D721Med (cell line): ENCODE measurements at regions not wholly inside any gene's neighbourhood (a gene's known extent, or its start where the extent isn't known, plus 50 kb on each side); places are given as distances from the start of the nearest gene placed in this dataset.

Source experiments
- DNase-seq: peaks from one replicate; pipeline ENCODE4 v3.0.0; 2011; ENCODE audit warnings: low spot score; ENCODE audit not compliant: insufficient read length
- FAIRE-seq: peaks from 2 replicates; lab custom pipeline; 2011; peaks lifted over from hg19 to GRCh38; lab: Jason Lieb, UNC
- TF ChIP-seq, protein P1 (sequence below): IDR thresholded peaks from 2 replicates; pipeline ENCODE4 v1.5.1; 2012; ENCODE audit warnings: mild to moderate bottlenecking, control low read depth; ENCODE audit not compliant: insufficient read depth; ENCODE audit errors: missing control alignments

DNA sequence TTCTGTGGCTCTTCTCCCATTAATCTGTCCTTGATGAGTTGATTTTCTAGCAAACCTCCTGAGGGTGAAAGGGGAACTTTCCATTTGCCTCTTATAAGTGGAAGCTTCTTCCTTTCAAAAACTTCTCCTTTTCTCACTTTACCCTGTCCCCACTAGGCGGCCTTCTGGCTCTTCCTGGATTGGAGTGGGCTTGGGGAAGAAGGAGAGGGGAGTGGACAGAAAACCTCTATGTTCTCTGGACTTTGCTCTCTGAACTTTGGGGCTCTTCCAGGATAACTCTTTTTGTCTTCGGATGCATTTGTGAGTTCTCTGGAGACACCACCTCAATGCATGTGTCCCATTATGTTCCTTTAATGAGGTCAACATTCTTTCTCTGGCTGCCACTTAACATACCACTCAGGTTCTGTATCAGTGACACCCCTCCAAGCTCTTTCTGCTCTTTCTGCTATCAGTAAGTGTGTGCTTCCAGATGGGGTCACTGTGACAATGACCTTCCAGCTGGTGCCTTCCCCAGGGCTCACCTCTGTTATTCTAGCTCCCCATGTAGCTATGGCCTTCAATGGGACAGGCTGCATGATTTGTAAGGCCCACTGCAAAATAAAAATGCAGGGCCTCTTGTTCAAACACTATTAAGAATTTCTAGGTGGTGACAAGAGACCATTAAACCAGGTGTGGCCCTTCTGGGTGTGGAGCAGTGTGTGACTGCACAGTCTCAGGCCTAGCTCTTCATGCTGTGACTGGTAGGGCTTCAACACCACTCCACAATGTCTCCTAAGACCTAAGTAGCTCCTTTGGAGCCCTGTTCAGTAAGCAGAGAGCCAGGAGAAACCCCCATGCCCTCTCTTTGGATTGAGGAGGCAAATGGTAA lies 389.2 kb downstream of the EFNB2 start:
- DNase-seq (no peak), FAIRE-seq (no peak)
- TF ChIP-seq, protein P1, sequence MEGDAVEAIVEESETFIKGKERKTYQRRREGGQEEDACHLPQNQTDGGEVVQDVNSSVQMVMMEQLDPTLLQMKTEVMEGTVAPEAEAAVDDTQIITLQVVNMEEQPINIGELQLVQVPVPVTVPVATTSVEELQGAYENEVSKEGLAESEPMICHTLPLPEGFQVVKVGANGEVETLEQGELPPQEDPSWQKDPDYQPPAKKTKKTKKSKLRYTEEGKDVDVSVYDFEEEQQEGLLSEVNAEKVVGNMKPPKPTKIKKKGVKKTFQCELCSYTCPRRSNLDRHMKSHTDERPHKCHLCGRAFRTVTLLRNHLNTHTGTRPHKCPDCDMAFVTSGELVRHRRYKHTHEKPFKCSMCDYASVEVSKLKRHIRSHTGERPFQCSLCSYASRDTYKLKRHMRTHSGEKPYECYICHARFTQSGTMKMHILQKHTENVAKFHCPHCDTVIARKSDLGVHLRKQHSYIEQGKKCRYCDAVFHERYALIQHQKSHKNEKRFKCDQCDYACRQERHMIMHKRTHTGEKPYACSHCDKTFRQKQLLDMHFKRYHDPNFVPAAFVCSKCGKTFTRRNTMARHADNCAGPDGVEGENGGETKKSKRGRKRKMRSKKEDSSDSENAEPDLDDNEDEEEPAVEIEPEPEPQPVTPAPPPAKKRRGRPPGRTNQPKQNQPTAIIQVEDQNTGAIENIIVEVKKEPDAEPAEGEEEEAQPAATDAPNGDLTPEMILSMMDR: peak; percentile 20

DNA sequence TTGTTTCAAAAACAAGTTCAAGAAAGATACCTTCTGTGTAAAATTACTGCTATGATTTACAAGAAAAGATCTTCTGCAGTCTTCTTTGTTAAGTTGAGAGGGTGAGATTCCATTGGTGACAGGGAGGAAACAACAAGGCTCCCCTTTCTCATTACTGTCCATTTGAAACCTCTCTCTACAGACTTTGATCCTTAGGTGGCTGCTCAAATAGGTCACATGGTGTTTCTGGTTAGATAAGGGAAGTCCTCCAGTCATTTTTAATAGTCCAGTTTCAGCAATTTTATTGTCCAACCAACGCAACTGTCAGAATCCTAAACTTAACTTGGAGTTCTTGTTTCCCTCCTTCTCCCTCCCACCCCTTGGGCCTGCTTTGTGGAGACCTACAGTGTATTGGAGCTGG lies 390.4 kb downstream of the EFNB2 start:
- FAIRE-seq (no peak), DNase-seq (no peak)
- TF ChIP-seq, protein P1: no peak

DNA sequence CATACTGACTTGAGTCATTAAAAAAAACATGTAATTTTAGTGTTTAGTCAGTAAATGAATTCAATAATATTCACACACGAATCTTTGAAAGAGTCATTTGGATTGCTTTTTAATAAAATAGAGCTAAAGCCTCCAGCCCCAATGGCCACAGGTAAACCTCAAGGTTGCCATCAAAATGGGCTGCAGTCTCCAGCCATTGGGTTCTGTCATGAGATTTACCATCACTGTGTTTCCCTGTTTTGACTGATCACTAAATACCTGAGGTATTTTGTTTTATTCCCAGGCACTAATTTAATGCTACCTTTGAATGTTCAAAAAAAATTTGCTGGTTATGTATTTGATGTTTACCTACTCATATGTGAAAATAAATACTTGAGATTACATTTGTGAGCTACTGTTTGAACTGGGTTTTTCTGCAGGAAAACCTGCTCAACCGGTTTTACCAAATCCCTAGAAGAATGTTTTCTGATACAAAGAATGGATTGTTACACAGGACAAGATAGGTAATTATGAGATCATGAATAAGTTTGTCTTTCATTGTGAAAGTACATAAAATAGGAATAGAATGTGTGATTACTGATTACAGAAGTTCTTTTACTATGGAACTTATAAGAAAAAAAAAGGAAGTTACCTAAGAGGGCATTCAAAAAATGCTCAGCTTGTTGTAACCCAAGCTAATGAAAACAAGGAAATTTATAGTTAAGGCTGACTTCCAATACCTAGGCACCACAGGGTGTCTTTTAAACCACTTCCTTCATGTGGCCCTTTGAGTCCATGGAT lies 391.3 kb downstream of the EFNB2 start:
- no peak for FAIRE-seq
- TF ChIP-seq, protein P1: no peak
- DNase-seq: no peak

DNA sequence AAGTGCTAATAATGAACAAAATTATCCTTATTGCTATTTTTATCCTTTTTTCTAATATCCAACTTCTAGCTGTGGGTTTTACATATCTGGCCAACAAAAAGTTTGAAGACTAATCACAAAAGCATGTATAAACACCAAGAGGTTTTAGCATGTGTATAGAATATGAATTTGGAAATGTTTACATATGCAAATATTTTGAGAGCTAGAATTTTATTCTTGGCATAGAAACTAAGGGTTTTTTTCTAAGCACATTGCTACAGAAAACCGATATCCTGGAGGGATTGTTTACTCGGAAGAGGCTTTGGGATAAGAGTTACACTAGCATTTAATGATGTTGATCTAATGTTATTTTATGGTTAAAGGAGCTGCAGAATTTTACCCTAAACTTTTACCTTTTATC lies 392.1 kb downstream of the EFNB2 start:
- TF ChIP-seq, protein P1: no peak
- DNase-seq (no peak), FAIRE-seq (no peak)

DNA sequence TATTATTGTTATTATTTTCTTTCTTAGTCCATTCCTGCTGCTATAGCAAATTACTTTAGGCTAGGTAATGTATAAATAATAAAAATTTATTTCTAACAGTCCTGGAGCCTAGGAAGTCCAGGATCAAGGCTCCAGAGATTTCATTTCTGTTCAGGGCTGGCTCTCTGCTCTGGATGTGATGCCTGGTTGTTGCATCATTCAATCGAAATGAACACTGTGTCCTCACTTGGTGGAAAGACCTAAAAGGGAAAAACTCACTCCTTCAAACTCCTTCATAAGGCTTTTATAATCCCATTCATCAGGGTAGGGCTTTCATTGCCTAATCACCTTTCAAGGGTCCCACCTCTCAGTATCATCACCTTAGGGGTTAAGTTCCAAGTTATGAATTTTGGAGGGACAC lies 395.0 kb downstream of the EFNB2 start:
- FAIRE-seq (no peak), DNase-seq (no peak)
- TF ChIP-seq, protein P1: no peak

DNA sequence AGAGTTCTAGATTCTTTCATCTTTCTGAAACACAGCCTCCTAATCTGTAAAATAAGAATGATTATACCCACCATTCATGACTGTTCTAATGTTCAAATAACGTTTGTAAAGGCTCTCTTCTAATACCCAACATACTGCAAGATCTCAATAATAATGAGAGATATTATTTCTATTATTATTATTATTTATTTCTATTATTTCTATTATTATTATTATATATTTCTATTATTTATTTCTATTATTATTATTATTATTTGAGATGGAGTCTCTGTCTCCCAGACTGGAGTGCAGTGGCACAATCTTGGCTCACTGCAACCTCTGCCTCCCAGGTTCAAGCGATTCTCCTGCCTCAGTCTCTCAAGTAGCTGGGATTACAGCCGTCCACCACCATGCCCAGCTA lies 395.5 kb downstream of the EFNB2 start:
- DNase-seq (no peak), FAIRE-seq (no peak)
- TF ChIP-seq, protein P1: no peak
